K562 (cell line): ENCODE measurements at regions not wholly inside any gene's neighbourhood (a gene's known extent, or its start where the extent isn't known, plus 50 kb on each side); places are given as distances from the start of the nearest gene placed in this dataset.
"Not testable (repeated sequence)": the region's sequence is repeated elsewhere in the genome, so short reads cannot be mapped to it uniquely, and the experiment has no call there.

Source experiments
- ATAC-seq: fragments of 200-7000 bp; cut with Tn5 transposase; 3 replicates; pipeline ENCODE4 v1.9.1; 2020; ENCODE audit warnings: moderate library complexity
- BruUV-seq: library from RNA; stranded (reverse); fragments of 400-500 nt; replicated peaks from 2 replicates; lab custom pipeline; 2021; lab: Mats Ljungman, UMichigan
- CTCF ChIA-PET: fragments of 300-600 bp; formaldehyde crosslinking; extraction: SDS; loops from one replicate; lab custom pipeline; 2021; ENCODE audit warnings: low intra/inter-chr PET ratio; lab: Yijun Ruan, JAX
- POLR2A ChIA-PET: fragments of 300-600, 350-650 bp; sonication (Branson Sonifier 250); formaldehyde crosslinking; extraction: SDS; loops from one replicate; lab custom pipeline; 2021; ENCODE audit warnings: antibody characterized with exemption, inconsistent platforms; lab: Yijun Ruan, JAX
- DNase-seq, 4 experiments: peaks; one replicate each; pipeline versions ENCODE4 v3.0.0 to v3.0.0-alpha.2; 2011 to 2018; ENCODE audit warnings: low spot score in 3 of 4, mixed read lengths in 3 of 4; ENCODE audit errors: extremely low read depth in 1 of 4
- FAIRE-seq: peaks from 2 replicates; lab custom pipeline; 2011; peaks lifted over from hg19 to GRCh38; lab: Jason Lieb, UNC
- H2AFZ ChIP-seq: 2 replicates; pipeline ENCODE4 v1.6.0; 2011; ENCODE audit warnings: low read depth, low read length, control low read depth, inconsistent platforms
- H3K27ac ChIP-seq: fragments of 200-600 bp; 3 replicates; pipeline ENCODE4 v1.8.0; 2011; ENCODE audit warnings: low read depth, mild to moderate bottlenecking, control low read depth, inconsistent platforms, low read length, moderate library complexity, mixed read lengths; ENCODE audit errors: extremely low read depth
- H3K27me3 ChIP-seq, 2 experiments: fragments of 300-600 bp in 1 of 2; 2 replicates in 1 of 2; 3 replicates in 1 of 2; pipeline versions ENCODE4 v1.6.0 to v1.8.0; 2011; ENCODE audit warnings: inconsistent platforms in 2 of 2, low read length in 2 of 2, mild to moderate bottlenecking in 1 of 2, mixed read lengths in 1 of 2, moderate library complexity in 1 of 2; ENCODE audit not compliant: control insufficient read depth in 2 of 2, insufficient read depth in 2 of 2
- H3K36me3 ChIP-seq: fragments of 300-600 bp; 3 replicates; pipeline ENCODE4 v1.8.0; 2011; ENCODE audit warnings: mild to moderate bottlenecking, low read length, inconsistent platforms; ENCODE audit not compliant: control insufficient read depth, insufficient read depth
- H3K4me1 ChIP-seq, 2 experiments: fragments of 200-600 bp in 1 of 2; replicated peaks in 1 of 2; 2 replicates in 1 of 2; 3 replicates in 1 of 2; pipeline versions ENCODE4 v1.5.1 to v1.8.0; 2011; ENCODE audit warnings: inconsistent platforms in 2 of 2, low read length in 2 of 2, mild to moderate bottlenecking in 1 of 2, mixed read lengths in 1 of 2, moderate library complexity in 1 of 2; ENCODE audit not compliant: control insufficient read depth in 2 of 2, insufficient read depth in 2 of 2
- H3K4me2 ChIP-seq: 2 replicates; pipeline ENCODE4 v1.6.1; 2011; ENCODE audit warnings: low read length, control low read depth, inconsistent platforms, mixed read lengths; ENCODE audit not compliant: insufficient read depth
- H3K4me3 ChIP-seq: fragments of 200-600 bp; sonication (generic), shearing (Covaris generic); 2 replicates; pipeline ENCODE4 v1.5.1; 2016; ENCODE audit warnings: control low read depth, inconsistent platforms
- H3K79me2 ChIP-seq: fragments of 200-600 bp; 3 replicates; pipeline ENCODE4 v1.8.0; 2011; ENCODE audit warnings: low read length, inconsistent platforms; ENCODE audit not compliant: control insufficient read depth, insufficient read depth
- H3K9ac ChIP-seq, 2 experiments: 2 replicates each; pipeline versions ENCODE4 v1.6.0 to v1.6.1; 2011; ENCODE audit warnings: low read depth in 2 of 2, low read length in 2 of 2, control low read depth in 1 of 2, inconsistent platforms in 1 of 2, mild to moderate bottlenecking in 1 of 2, mixed read lengths in 1 of 2; ENCODE audit not compliant: insufficient read depth in 1 of 2
- H3K9me1 ChIP-seq: one replicate; pipeline ENCODE4 v1.6.0; 2011; ENCODE audit warnings: inconsistent platforms, mild to moderate bottlenecking, low read length, moderate library complexity; ENCODE audit not compliant: control insufficient read depth, insufficient read depth
- H3K9me3 ChIP-seq: replicated peaks from 2 replicates; pipeline ENCODE4 v1.5.1; 2011; ENCODE audit warnings: low read depth, low read length, inconsistent platforms; ENCODE audit not compliant: control insufficient read depth, insufficient read depth
- H4K20me1 ChIP-seq: replicated peaks from 2 replicates; pipeline ENCODE4 v1.6.1; 2011; ENCODE audit warnings: low read length, inconsistent platforms, mixed read lengths; ENCODE audit not compliant: control insufficient read depth, insufficient read depth
- C11orf30 ChIP-seq: fragments of 450-650 bp; IDR thresholded peaks from 2 replicates; pipeline ENCODE4 v1.6.1; 2016; ENCODE audit warnings: low read depth, mild to moderate bottlenecking
- CBFA2T3 ChIP-seq: fragments of 450-650 bp; IDR thresholded peaks from 2 replicates; pipeline ENCODE4 v1.6.1; 2017
- COPS2 ChIP-seq: fragments of 450-650 bp; conservative IDR thresholded peaks from 2 replicates; pipeline ENCODE4 v1.6.1; 2016; ENCODE audit warnings: mild to moderate bottlenecking, moderate library complexity
- CTBP1 ChIP-seq: fragments of 450-650 bp; IDR thresholded peaks from 2 replicates; pipeline ENCODE4 v1.6.1; 2016; ENCODE audit warnings: borderline replicate concordance
- ESRRB ChIP-seq: fragments of 250-450 bp; sonication (Bioruptor Pico); IDR thresholded peaks from 2 replicates; pipeline ENCODE4 v1.5.0; 2020; ENCODE audit warnings: mild to moderate bottlenecking, moderate library complexity, borderline replicate concordance
- FOSL1 ChIP-seq: fragments of 200-800 bp; sonication (Bioruptor generic); conservative IDR thresholded peaks from 2 replicates; pipeline ENCODE4 v1.6.1; 2016; ENCODE audit warnings: missing genetic modification characterization, missing compliant biosample characterization
- HMGXB4 ChIP-seq: sonication (generic); formaldehyde crosslinking; IDR thresholded peaks from 2 replicates; pipeline ENCODE4 v1.8.1; 2023; ENCODE audit warnings: mild to moderate bottlenecking, missing genetic modification reagents
- KDM1A ChIP-seq, 2 experiments: fragments of 450-650 bp; IDR thresholded peaks; 2 replicates each; pipeline ENCODE4 v1.6.1; 2016; ENCODE audit warnings: mild to moderate bottlenecking in 2 of 2
- RAD21 ChIP-seq, 2 experiments: fragments of 250-450 bp in 1 of 2; fragments of 450-650 bp in 1 of 2; sonication (Bioruptor Pico) in 1 of 2; formaldehyde crosslinking in 1 of 2; IDR thresholded peaks in 1 of 2; conservative IDR thresholded peaks in 1 of 2; 2 replicates each; pipeline versions ENCODE4 v1.4.0 to v1.8.0; 2020 to 2022; ENCODE audit warnings: mild to moderate bottlenecking in 2 of 2, moderate library complexity in 1 of 2
- VEZF1 ChIP-seq: fragments of 200-800 bp; sonication (Bioruptor generic); IDR thresholded peaks from 2 replicates; pipeline ENCODE4 v1.6.1; 2017; ENCODE audit warnings: missing genetic modification characterization, missing compliant biosample characterization
- ZNF316 ChIP-seq: fragments of 450-650 bp; IDR thresholded peaks from 2 replicates; pipeline ENCODE4 v1.6.1; 2016
- WGBS: fragments of 100-300 bp; shearing (Covaris generic); methylation state at CpG from one replicate; pipeline ENCODE4 v1.1.6; 2016; ENCODE audit warnings: low coverage, mixed read lengths; ENCODE audit not compliant: insufficient coverage; ENCODE audit errors: missing lambda C conversion rate; 5-methylcytosine and 5-hydroxymethylcytosine counted together
- in situ Hi-C: fragments of 300-500 bp; cut with MboI; formaldehyde crosslinking; loops from 4 replicates; pipeline ENCODE4 v1.15.0; 2018; ENCODE audit warnings: inconsistent platforms, mixed read lengths
- intact Hi-C: fragments of 100-400 bp; cut with micrococcal nuclease; formaldehyde crosslinking; loops from 2 replicates; pipeline ENCODE4 v1.14.2; 2022

GRCh38 chr2:171261529-171261928, 100.8 kb upstream of the TLK1 start:
- H4K20me1 ChIP-seq, H3K9ac ChIP-seq, H3K27me3 ChIP-seq, DNase-seq, H3K4me1 ChIP-seq, CTCF ChIA-PET, in situ Hi-C loops, FAIRE-seq, H3K79me2 ChIP-seq, ATAC-seq, H3K4me3 ChIP-seq, intact Hi-C loops, H2AFZ ChIP-seq, H3K4me2 ChIP-seq, H3K9me1 ChIP-seq, BruUV-seq, H3K9me3 ChIP-seq, H3K27ac ChIP-seq, H3K36me3 ChIP-seq: not testable (repeated sequence)
- POLR2A ChIA-PET, result interaction anchor here (0.6 to 2.6 kb wide), 3 partner anchors 11 to 331 kb away, joined by 3 to 9 read pairs (median 4); partner anchors contain the start of gene METTL8
- TF ChIP-seq KDM1A (IDR thresholded peaks at IDR 0.05), result peak; percentile 48 to 75; a peak in 3 of 4 replicates
- WGBS, result 55% methylated on average over 2 of the region's 2 CpGs

- H3K4me2 ChIP-seq, result no peak overlapping the region
- FAIRE-seq (peak; percentile 59), DNase-seq (no peak), ATAC-seq (no peak)
- no TSS peak for BruUV-seq
- H3K9me1 ChIP-seq, result no peaks in the 10 kb centered on the region
- no peak overlapping the region for H3K9ac ChIP-seq
- POLR2A ChIA-PET, result interaction anchor here (0.6 to 2.6 kb wide), 3 partner anchors 11 to 331 kb away, joined by 3 to 9 read pairs (median 4); no protein-coding TSS in a partner anchor
- no peaks in the 10 kb centered on the region for H4K20me1 ChIP-seq
- no peak overlapping the region for H2AFZ ChIP-seq
- CTCF ChIA-PET, result no interaction called here
- 13% methylated on average over 6 of the region's 6 CpGs for WGBS
- H3K4me3 ChIP-seq, result no peak overlapping the region
- H3K36me3 ChIP-seq, result no peaks in the 10 kb centered on the region
- intact Hi-C loops (no loop called here), in situ Hi-C loops (no loop called here)
- no peaks in the 10 kb centered on the region for H3K27me3 ChIP-seq
- H3K9me3 ChIP-seq, result no peaks in the 10 kb centered on the region
- no peaks in the 10 kb centered on the region for H3K79me2 ChIP-seq
- no peaks in the 10 kb centered on the region; a peak in 2 of 5 replicates for H3K4me1 ChIP-seq
- no peak overlapping the region for H3K27ac ChIP-seq
- 0 out of 4 replicates have a peak, but pooled peaks of 1 of the 2 experiments have one; percentile 11 for TF ChIP-seq RAD21 (CRISPR knock-in tag; conservative IDR thresholded peaks at IDR 0.05 in 1 of 2, IDR thresholded peaks at IDR 0.05 in 1 of 2)
- no peak for TF ChIP-seq COPS2
- TF ChIP-seq VEZF1 (CRISPR knock-in tag), result peak; percentile 34
- no peak for TF ChIP-seq ESRRB (CRISPR knock-in tag)
- TF ChIP-seq CTBP1, result peak; percentile 36; the same call in 1 of the 2 replicates
- no peak for TF ChIP-seq HMGXB4
- peak; percentile 47; the same call in 1 of the 2 replicates for TF ChIP-seq FOSL1 (tag)
- TF ChIP-seq C11orf30, result peak; percentile 69; the same call in 1 of the 2 replicates
- peak; percentile 72 for TF ChIP-seq ZNF316
- TF ChIP-seq CBFA2T3, result peak; percentile 42
Observed at GRCh38 chr2:171260471-171261424, 100.1 kb upstream of the TLK1 start.
